ENCODE measurements at regions not wholly inside any gene's neighbourhood (a gene's known extent, or its start where the extent isn't known, plus 50 kb on each side); places are given as distances from the start of the nearest gene placed in this dataset.

GRCh38 chr7:118327174-118327573 lies 102.7 kb downstream of the ANKRD7 start:
- no peak for TF ChIP-seq CTCF (IDR thresholded peaks at IDR 0.05; ENCODE audit: low read depth, low read length)
- Histone ChIP-seq H3K27ac (no peak overlapping the region), H3K36me3 (no peaks in the 10 kb centered on the region), H3K4me1 (ENCODE audit: low read depth) (no peaks in the 10 kb centered on the region), H3K27me3 (no peaks in the 10 kb centered on the region), H3K4me3 (no peak overlapping the region), H3K9me3 (ENCODE audit: low read depth) (no peaks in the 10 kb centered on the region)
- no peak for DNase-seq (ENCODE audit: low read depth in 1 of 2, low spot score in 1 of 2)

- no peak for DNase-seq (ENCODE audit: low read depth in 1 of 2, low spot score in 1 of 2)
These were observed 104.2 kb downstream of the ANKRD7 start for GRCh38 chr7:118328505-118329211.

GRCh38 chr7:118330388-118330787 lies 105.9 kb downstream of the ANKRD7 start:
- no peaks in the 10 kb centered on the region for H3K4me1 ChIP-seq (ENCODE audit: low read depth)
- H3K36me3 ChIP-seq = no peaks in the 10 kb centered on the region
- H3K9me3 ChIP-seq (ENCODE audit: low read depth) = no peaks in the 10 kb centered on the region
- H3K27ac ChIP-seq = no peak overlapping the region
- H3K27me3 ChIP-seq = no peaks in the 10 kb centered on the region
- no peak for TF ChIP-seq CTCF (IDR thresholded peaks at IDR 0.05; ENCODE audit: low read depth, low read length)
- H3K4me3 ChIP-seq = no peak overlapping the region
- DNase-seq (ENCODE audit: low read depth in 1 of 2, low spot score in 1 of 2) = no peak

More at GRCh38 chr7:118328505-118329211, 104.2 kb downstream of the ANKRD7 start:
- Histone ChIP-seq H3K4me3 (no peak overlapping the region), H3K9me3 (ENCODE audit: low read depth) (no peaks in the 10 kb centered on the region), H3K27ac (no peak overlapping the region), H3K4me1 (ENCODE audit: low read depth) (no peaks in the 10 kb centered on the region), H3K27me3 (no peaks in the 10 kb centered on the region), H3K36me3 (no peaks in the 10 kb centered on the region)
- TF ChIP-seq CTCF (IDR thresholded peaks at IDR 0.05; ENCODE audit: low read depth, low read length) = no peak

- no peak overlapping the region for H3K27ac ChIP-seq
- H3K4me1 ChIP-seq (ENCODE audit: low read depth) = peaks cover 5% of the 10 kb centered on the region
- no peaks in the 10 kb centered on the region for H3K9me3 ChIP-seq (ENCODE audit: low read depth)
- H3K27me3 ChIP-seq = no peaks in the 10 kb centered on the region
- H3K4me3 ChIP-seq = no peak overlapping the region
- DNase-seq (ENCODE audit: low read depth in 1 of 2, low spot score in 1 of 2) = no peak
- no peaks in the 10 kb centered on the region for H3K36me3 ChIP-seq
- no peak for TF ChIP-seq CTCF (IDR thresholded peaks at IDR 0.05; ENCODE audit: low read depth, low read length)
These were observed 122.2 kb downstream of the ANKRD7 start for GRCh38 chr7:118346748-118347147.

GRCh38 chr7:118349604-118350003 lies 125.1 kb downstream of the ANKRD7 start:
- Histone ChIP-seq H3K36me3 (no peaks in the 10 kb centered on the region), H3K9me3 (ENCODE audit: low read depth) (no peaks in the 10 kb centered on the region), H3K4me3 (no peak overlapping the region), H3K27ac (no peak overlapping the region), H3K4me1 (ENCODE audit: low read depth) (peaks cover 12% of the 10 kb centered on the region), H3K27me3 (no peaks in the 10 kb centered on the region)
- no peak for DNase-seq (ENCODE audit: low read depth in 1 of 2, low spot score in 1 of 2)
- no peak for TF ChIP-seq CTCF (IDR thresholded peaks at IDR 0.05; ENCODE audit: low read depth, low read length)

Measured in cardiac muscle cell (in vitro differentiated cells and primary cell).